Peyer's patch (tissue), 4 donors: ENCODE measurements at regions not wholly inside any gene's neighbourhood (a gene's known extent, or its start where the extent isn't known, plus 50 kb on each side); places are given as distances from the start of the nearest gene placed in this dataset.

Source experiments
- DNase-seq, 3 donors: peaks; one replicate each; pipeline ENCODE4 v3.0.0-alpha.2; 2017 to 2019
- H3K27ac ChIP-seq, 4 donors: fragments of 200-600 bp; sonication (generic); one replicate each; pipeline ENCODE4 v1.5.1; 2016 to 2019
- H3K27me3 ChIP-seq, 2 donors: fragments of 200-600 bp; sonication (generic); one replicate each; pipeline ENCODE4 v1.5.1; 2019
- H3K36me3 ChIP-seq, 3 donors: fragments of 200-600 bp; sonication (generic); one replicate each; pipeline ENCODE4 v1.5.1; 2016 to 2019
- H3K4me1 ChIP-seq, 4 donors: fragments of 200-600 bp; sonication (generic); one replicate each; pipeline ENCODE4 v1.5.1; 2016 to 2019
- H3K4me3 ChIP-seq, 4 donors: fragments of 200-600 bp; sonication (generic); 1 replicate in 3 of 4; 2 replicates in 1 of 4; pipeline ENCODE4 v1.5.1; 2016 to 2019; ENCODE audit warnings: mild to moderate bottlenecking in 1 of 4
- H3K9me3 ChIP-seq, 4 donors: fragments of 200-600 bp; sonication (generic); one replicate each; pipeline ENCODE4 v1.5.1; 2016 to 2019; ENCODE audit warnings: mild to moderate bottlenecking in 1 of 4
- CTCF ChIP-seq, 6 experiments: fragments of 450-650 bp in 4 of 6; fragments of 200-600 bp in 2 of 6; sonication (generic) in 1 of 6; IDR thresholded peaks; one replicate each; pipeline ENCODE4 v1.5.1; 2017 to 2019; ENCODE audit warnings: antibody characterized with exemption in 6 of 6, mild to moderate bottlenecking in 3 of 6, moderate library complexity in 1 of 6
- POLR2A ChIP-seq, 2 donors: fragments of 450-650 bp; IDR thresholded peaks; one replicate each; pipeline ENCODE4 v1.5.1; 2017; ENCODE audit warnings: antibody characterized with exemption in 2 of 2, mild to moderate bottlenecking in 2 of 2, moderate library complexity in 2 of 2

GRCh38 chr3:71931922-71932321 is 147.0 kb upstream of the PROK2 start:
- H3K36me3 ChIP-seq, result no peaks in the 10 kb centered on the region
- H3K27me3 ChIP-seq, result no peaks in the 10 kb centered on the region
- no peak for DNase-seq
- TF ChIP-seq CTCF (IDR thresholded peaks at IDR 0.05), result no peak
- TF ChIP-seq POLR2A (IDR thresholded peaks at IDR 0.05), result no peak
- H3K4me1 ChIP-seq, result no peaks in the 10 kb centered on the region
- H3K27ac ChIP-seq, result no peak overlapping the region
- H3K4me3 ChIP-seq, result no peak overlapping the region
- no peaks in the 10 kb centered on the region for H3K9me3 ChIP-seq

DNA sequence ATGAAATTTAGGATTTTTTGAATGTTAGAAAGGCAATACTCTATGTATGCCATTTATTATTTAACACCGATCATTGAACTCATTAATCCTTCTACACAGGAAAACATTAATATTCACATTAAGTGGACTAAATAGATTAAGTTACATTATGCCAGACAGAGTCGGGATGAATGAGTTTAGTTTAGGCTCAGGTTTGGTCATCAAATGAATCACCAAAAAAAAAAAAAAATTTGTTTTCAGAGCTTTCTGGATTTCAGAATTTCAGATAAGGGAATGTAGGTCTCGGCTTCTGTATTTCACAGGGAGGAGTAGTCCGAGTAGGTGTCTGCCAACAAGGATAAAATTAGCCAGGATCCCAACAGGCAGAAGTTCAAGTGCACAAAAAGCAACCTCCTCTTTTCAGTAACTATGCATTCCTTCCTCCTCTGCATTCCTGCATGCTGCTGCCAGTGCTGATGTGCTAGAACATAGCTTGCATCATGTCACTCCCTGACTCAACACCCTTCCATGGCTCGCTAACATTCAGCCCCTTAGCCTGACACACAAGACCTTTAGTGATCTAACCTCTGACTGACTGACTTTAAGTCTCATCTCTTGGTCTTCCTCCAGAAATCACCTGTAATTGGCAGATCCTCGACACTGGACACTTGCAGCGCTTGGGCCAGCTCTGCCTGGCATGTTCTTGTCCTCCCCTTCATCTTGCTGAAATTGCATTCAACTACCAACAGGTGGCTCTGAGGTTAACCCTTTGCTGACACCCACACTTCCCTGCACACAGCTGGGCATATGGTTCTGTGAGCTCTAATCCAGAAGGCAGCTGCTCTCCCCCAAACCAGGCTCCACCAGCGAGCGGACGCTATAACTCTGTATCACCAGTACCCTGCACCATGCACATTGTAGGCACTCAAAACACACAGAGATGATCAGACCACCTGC is 145.4 kb upstream of the PROK2 start:
- no peak for TF ChIP-seq POLR2A (IDR thresholded peaks at IDR 0.05)
- TF ChIP-seq CTCF (IDR thresholded peaks at IDR 0.05), result peak in 2 of 6 experiments; percentile 9 to 16
- Histone ChIP-seq H3K27ac (no peak overlapping the region), H3K4me1 (no peaks in the 10 kb centered on the region), H3K4me3 (no peak overlapping the region), H3K9me3 (no peaks in the 10 kb centered on the region), H3K36me3 (no peaks in the 10 kb centered on the region), H3K27me3 (no peaks in the 10 kb centered on the region)
- no peak for DNase-seq

- DNase-seq, result no peak
- no peaks in the 10 kb centered on the region for H3K27me3 ChIP-seq
- H3K27ac ChIP-seq, result no peak overlapping the region
- no peak for TF ChIP-seq CTCF (IDR thresholded peaks at IDR 0.05)
- no peak for TF ChIP-seq POLR2A (IDR thresholded peaks at IDR 0.05)
- H3K36me3 ChIP-seq, result no peaks in the 10 kb centered on the region
- no peak overlapping the region for H3K4me3 ChIP-seq
- H3K4me1 ChIP-seq, result no peaks in the 10 kb centered on the region
- H3K9me3 ChIP-seq, result no peaks in the 10 kb centered on the region
These were observed 143.3 kb upstream of the PROK2 start for GRCh38 chr3:71928212-71928611.

- Histone ChIP-seq H3K4me3 (no peak overlapping the region), H3K27me3 (no peaks in the 10 kb centered on the region), H3K27ac (no peak overlapping the region), H3K4me1 (no peaks in the 10 kb centered on the region), H3K36me3 (no peaks in the 10 kb centered on the region), H3K9me3 (no peaks in the 10 kb centered on the region)
- DNase-seq, result no peak
- TF ChIP-seq CTCF (IDR thresholded peaks at IDR 0.05), result no peak
- no peak for TF ChIP-seq POLR2A (IDR thresholded peaks at IDR 0.05)
These were observed 142.6 kb upstream of the PROK2 start for GRCh38 chr3:71927505-71928066.

DNA sequence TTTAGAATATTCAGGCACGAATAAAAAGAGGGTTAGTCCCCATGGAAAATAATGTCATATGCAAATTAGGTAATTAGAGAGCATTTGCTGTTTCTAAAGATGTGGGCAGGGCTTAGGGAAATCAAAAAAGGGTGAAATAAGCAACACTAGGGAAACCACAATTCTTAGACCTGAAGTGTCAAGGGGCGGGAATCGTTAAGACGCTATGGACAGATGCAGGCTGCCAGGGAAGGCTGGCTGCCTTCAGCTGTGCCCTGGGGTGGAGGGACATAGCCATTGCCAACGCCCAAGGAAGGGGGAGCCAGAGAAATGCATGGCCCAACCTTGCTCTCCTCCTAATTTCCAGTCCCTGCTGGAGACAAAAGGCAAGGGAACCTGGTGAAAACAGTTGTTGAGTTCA is 141.7 kb upstream of the PROK2 start:
- no peaks in the 10 kb centered on the region for H3K4me1 ChIP-seq
- H3K36me3 ChIP-seq, result no peaks in the 10 kb centered on the region
- no peaks in the 10 kb centered on the region for H3K27me3 ChIP-seq
- H3K9me3 ChIP-seq, result no peaks in the 10 kb centered on the region
- H3K27ac ChIP-seq, result no peak overlapping the region
- H3K4me3 ChIP-seq, result no peak overlapping the region
- no peak for TF ChIP-seq POLR2A (IDR thresholded peaks at IDR 0.05)
- no peak for TF ChIP-seq CTCF (IDR thresholded peaks at IDR 0.05)
- no peak for DNase-seq
